ENCODE measurements at regions not wholly inside any gene's neighbourhood (a gene's known extent, or its start where the extent isn't known, plus 50 kb on each side); places are given as distances from the start of the nearest gene placed in this dataset.

GRCh38 chr3:182722907-182723306 is 70.4 kb upstream of the ATP11B start:
- TF ChIP-seq CTCF (IDR thresholded peaks at IDR 0.05): no peak
- no peak for DNase-seq (ENCODE audit: extremely low spot score, unreplicated experiment)
- H3K27ac Mint-ChIP-seq (ENCODE audit: unreplicated experiment): no peak overlapping the region
- H3K27me3 Mint-ChIP-seq (ENCODE audit: unreplicated experiment): no peaks in the 10 kb centered on the region
- no peaks in the 10 kb centered on the region for H3K36me3 Mint-ChIP-seq (ENCODE audit: unreplicated experiment)
- no peak overlapping the region for H3K4me3 Mint-ChIP-seq (ENCODE audit: unreplicated experiment)
- no peaks in the 10 kb centered on the region for H3K9me3 Mint-ChIP-seq (ENCODE audit: unreplicated experiment)
- H3K4me1 Mint-ChIP-seq (ENCODE audit: unreplicated experiment): peaks cover 7% of the 10 kb centered on the region

- H3K27me3 Mint-ChIP-seq (ENCODE audit: unreplicated experiment): no peaks in the 10 kb centered on the region
Measured at GRCh38 chr3:182723596-182723995, 69.7 kb upstream of the ATP11B start.

GRCh38 chr3:182725372-182726251 is 67.7 kb upstream of the ATP11B start:
- H3K27ac Mint-ChIP-seq (ENCODE audit: unreplicated experiment): no peak overlapping the region
- no peaks in the 10 kb centered on the region for H3K36me3 Mint-ChIP-seq (ENCODE audit: unreplicated experiment)
- H3K27me3 Mint-ChIP-seq (ENCODE audit: unreplicated experiment): no peaks in the 10 kb centered on the region
- DNase-seq (ENCODE audit: extremely low spot score, unreplicated experiment): no peak
- no peak overlapping the region for H3K4me3 Mint-ChIP-seq (ENCODE audit: unreplicated experiment)
- TF ChIP-seq CTCF (IDR thresholded peaks at IDR 0.05): no peak
- no peaks in the 10 kb centered on the region for H3K9me3 Mint-ChIP-seq (ENCODE audit: unreplicated experiment)
- peaks cover 7% of the 10 kb centered on the region for H3K4me1 Mint-ChIP-seq (ENCODE audit: unreplicated experiment)

More at GRCh38 chr3:182723596-182723995, 69.7 kb upstream of the ATP11B start:
- Mint-ChIP-seq H3K4me3 (ENCODE audit: unreplicated experiment) (no peak overlapping the region), H3K9me3 (ENCODE audit: unreplicated experiment) (no peaks in the 10 kb centered on the region), H3K4me1 (ENCODE audit: unreplicated experiment) (peaks cover 7% of the 10 kb centered on the region), H3K27ac (ENCODE audit: unreplicated experiment) (no peak overlapping the region), H3K36me3 (ENCODE audit: unreplicated experiment) (no peaks in the 10 kb centered on the region)
- DNase-seq (ENCODE audit: extremely low spot score, unreplicated experiment): no peak
- no peak for TF ChIP-seq CTCF (IDR thresholded peaks at IDR 0.05)

GRCh38 chr3:182726258-182727142 is 66.8 kb upstream of the ATP11B start:
- no peak for TF ChIP-seq CTCF (IDR thresholded peaks at IDR 0.05)
- no peak for DNase-seq (ENCODE audit: extremely low spot score, unreplicated experiment)
- H3K4me1 Mint-ChIP-seq (ENCODE audit: unreplicated experiment): peaks cover 7% of the 10 kb centered on the region
- H3K4me3 Mint-ChIP-seq (ENCODE audit: unreplicated experiment): no peak overlapping the region
- no peaks in the 10 kb centered on the region for H3K9me3 Mint-ChIP-seq (ENCODE audit: unreplicated experiment)
- no peaks in the 10 kb centered on the region for H3K36me3 Mint-ChIP-seq (ENCODE audit: unreplicated experiment)
- H3K27ac Mint-ChIP-seq (ENCODE audit: unreplicated experiment): no peak overlapping the region
- H3K27me3 Mint-ChIP-seq (ENCODE audit: unreplicated experiment): no peaks in the 10 kb centered on the region

GRCh38 chr3:182728238-182728637 is 65.1 kb upstream of the ATP11B start:
- Mint-ChIP-seq H3K27ac (ENCODE audit: unreplicated experiment) (no peak overlapping the region), H3K4me3 (ENCODE audit: unreplicated experiment) (no peak overlapping the region), H3K36me3 (ENCODE audit: unreplicated experiment) (no peaks in the 10 kb centered on the region), H3K9me3 (ENCODE audit: unreplicated experiment) (no peaks in the 10 kb centered on the region), H3K4me1 (ENCODE audit: unreplicated experiment) (peaks cover 7% of the 10 kb centered on the region), H3K27me3 (ENCODE audit: unreplicated experiment) (no peaks in the 10 kb centered on the region)
- no peak for DNase-seq (ENCODE audit: extremely low spot score, unreplicated experiment)
- no peak for TF ChIP-seq CTCF (IDR thresholded peaks at IDR 0.05)

Measured in osteocyte (in vitro differentiated cells).